HCT116 (cell line): ENCODE measurements at regions not wholly inside any gene's neighbourhood (a gene's known extent, or its start where the extent isn't known, plus 50 kb on each side); places are given as distances from the start of the nearest gene placed in this dataset.

Experiments
- ATAC-seq: fragments of 200-7000 bp; cut with Tn5 transposase; 2 replicates; pipeline ENCODE4 v1.9.1; 2020; ENCODE audit warnings: mild to moderate bottlenecking, moderate library complexity
- BruUV-seq: library from RNA; stranded (reverse); fragments of 400-500 nt; replicated peaks from 2 replicates; lab custom pipeline; 2021; lab: Mats Ljungman, UMichigan
- CTCF ChIA-PET: fragments of 300-600 bp; sonication (Branson Sonifier 250); formaldehyde crosslinking; loops from one replicate; lab custom pipeline; 2021; ENCODE audit warnings: antibody characterized with exemption; lab: Charles Lee
- POLR2A ChIA-PET: fragments of 300-600, 350-600 bp; sonication (Branson Sonifier 250); formaldehyde crosslinking; loops from one replicate; lab custom pipeline; 2021; ENCODE audit warnings: antibody characterized with exemption; lab: Charles Lee
- RAD21 ChIA-PET, 2 experiments: fragments of 300-600 bp; sonication (Branson Sonifier 250); formaldehyde crosslinking; loops; one replicate each; lab custom pipeline; 2023; ENCODE audit warnings: low total read pairs in 2 of 2; ENCODE audit not compliant: uncharacterized antibody in 2 of 2, unreplicated experiment in 2 of 2, low non-redundant PET in 1 of 2; lab: Charles Lee
- DNase-seq: peaks from one replicate; pipeline ENCODE4 v3.0.0-alpha.2; 2010; ENCODE audit warnings: low read depth, low spot score
- H2AFZ ChIP-seq: fragments of 200-600 bp; shearing (Covaris generic), sonication (generic); 2 replicates; pipeline ENCODE4 v1.6.1; 2017; ENCODE audit warnings: low read depth, mixed run types, mixed read lengths, antibody characterized with exemption, low read length; ENCODE audit not compliant: poor library complexity, severe bottlenecking
- H3K27ac ChIP-seq: 2 replicates; pipeline ENCODE4 v1.5.1; 2012; ENCODE audit warnings: low read depth, low read length
- H3K27me3 ChIP-seq: fragments of 200-600 bp; sonication (generic); 2 replicates; pipeline ENCODE4 v1.6.1; 2016; ENCODE audit warnings: mixed run types, low read length, mixed read lengths; ENCODE audit not compliant: insufficient read depth
- H3K36me3 ChIP-seq, 2 experiments: fragments of 200-500 bp in 1 of 2; fragments of 200-600 bp in 1 of 2; sonication (Bioruptor generic) in 1 of 2; sonication (generic) in 1 of 2; 2 replicates each; pipeline versions ENCODE4 v1.5.1 to v1.6.1; 2014 to 2016; ENCODE audit warnings: low read length in 2 of 2, inconsistent platforms in 1 of 2, mixed read lengths in 1 of 2, mixed run types in 1 of 2; ENCODE audit not compliant: insufficient read depth in 2 of 2, control insufficient read depth in 1 of 2
- H3K4me1 ChIP-seq, 2 experiments: fragments of 200-600 bp in 1 of 2; sonication (generic) in 1 of 2; 2 replicates each; pipeline versions ENCODE4 v1.5.1 to v1.6.1; 2012 to 2017; ENCODE audit warnings: low read length in 2 of 2, inconsistent platforms in 1 of 2, mild to moderate bottlenecking in 1 of 2, mixed read lengths in 1 of 2, mixed run types in 1 of 2, moderate library complexity in 1 of 2; ENCODE audit not compliant: insufficient read depth in 2 of 2, control insufficient read depth in 1 of 2
- H3K4me2 ChIP-seq: fragments of 200-600 bp; sonication (generic); 2 replicates; pipeline ENCODE4 v1.6.1; 2017; ENCODE audit warnings: mixed run types, low read length, mixed read lengths
- H3K4me3 ChIP-seq, 2 experiments: fragments of 200-600 bp in 1 of 2; sonication (generic) in 1 of 2; replicated peaks in 1 of 2; 2 replicates each; pipeline ENCODE4 v1.5.1; 2011 to 2016; ENCODE audit warnings: low read length in 2 of 2, control low read depth in 1 of 2, low read depth in 1 of 2, mild to moderate bottlenecking in 1 of 2, mixed read lengths in 1 of 2, mixed run types in 1 of 2
- H3K79me2 ChIP-seq: fragments of 200-600 bp; sonication (generic); 2 replicates; pipeline ENCODE4 v1.6.1; 2017; ENCODE audit warnings: mild to moderate bottlenecking, mixed run types, low read length, moderate library complexity, mixed read lengths; ENCODE audit not compliant: insufficient read depth
- H3K9ac ChIP-seq: fragments of 200-600 bp; sonication (generic); 2 replicates; pipeline ENCODE4 v1.6.1; 2016; ENCODE audit warnings: low read length, mixed read lengths
- H3K9me2 ChIP-seq: fragments of 200-600 bp; sonication (generic), shearing (Covaris generic); 2 replicates; pipeline ENCODE4 v1.6.1; 2017; ENCODE audit warnings: mixed run types, mild to moderate bottlenecking, moderate library complexity; ENCODE audit not compliant: insufficient read depth
- H3K9me3 ChIP-seq, 2 experiments: fragments of 200-500 bp in 1 of 2; fragments of 200-600 bp in 1 of 2; sonication (Bioruptor generic) in 1 of 2; sonication (generic) in 1 of 2; 2 replicates each; pipeline ENCODE4 v1.6.1; 2014 to 2017; ENCODE audit warnings: low read length in 2 of 2, mixed read lengths in 2 of 2, inconsistent platforms in 1 of 2, low read depth in 1 of 2, mild to moderate bottlenecking in 1 of 2, mixed run types in 1 of 2, moderate library complexity in 1 of 2; ENCODE audit not compliant: control insufficient read depth in 1 of 2, insufficient read depth in 1 of 2
- H4K20me1 ChIP-seq: fragments of 200-600 bp; sonication (generic), shearing (Covaris generic); 2 replicates; pipeline ENCODE4 v1.6.1; 2017; ENCODE audit warnings: mixed run types, mild to moderate bottlenecking, moderate library complexity; ENCODE audit not compliant: insufficient read depth
- ATF3 ChIP-seq: IDR thresholded peaks from 2 replicates; pipeline ENCODE4 v1.6.1; 2012
- CBX3 ChIP-seq: IDR thresholded peaks from 2 replicates; pipeline ENCODE4 v1.6.1; 2012; ENCODE audit warnings: low read depth
- CTCF ChIP-seq, 3 experiments: fragments of 200-600 bp in 1 of 3; sonication (generic) in 1 of 3; IDR thresholded peaks in 2 of 3; conservative IDR thresholded peaks in 1 of 3; 2 replicates each; pipeline ENCODE4 v1.5.1; 2012 to 2017; ENCODE audit warnings: low read depth in 2 of 3, low read length in 2 of 3, antibody characterized with exemption in 1 of 3, borderline replicate concordance in 1 of 3, control low read depth in 1 of 3, mild to moderate bottlenecking in 1 of 3, mixed read lengths in 1 of 3, mixed run types in 1 of 3, moderate library complexity in 1 of 3; ENCODE audit not compliant: insufficient read depth in 1 of 3
- ELF1 ChIP-seq: IDR thresholded peaks from 2 replicates; pipeline ENCODE4 v1.6.1; 2012; ENCODE audit warnings: low read depth, borderline replicate concordance
- EZH2 ChIP-seq: fragments of 200-600 bp; sonication (generic); IDR thresholded peaks from 2 replicates; pipeline ENCODE4 v1.6.1; 2017; ENCODE audit warnings: antibody characterized with exemption, mixed run types
- EZH2phosphoT487 ChIP-seq: fragments of 200-600 bp; IDR thresholded peaks from 2 replicates; pipeline ENCODE4 v1.6.1; 2018; ENCODE audit warnings: antibody characterized with exemption, borderline replicate concordance
- FOSL1 ChIP-seq: IDR thresholded peaks from 2 replicates; pipeline ENCODE4 v1.6.1; 2012; ENCODE audit warnings: low read depth
- JUND ChIP-seq: IDR thresholded peaks from 2 replicates; pipeline ENCODE4 v1.6.1; 2012
- MAX ChIP-seq: IDR thresholded peaks from 2 replicates; pipeline ENCODE4 v1.6.1; 2012
- POLR2A ChIP-seq: IDR thresholded peaks from 2 replicates; pipeline ENCODE4 v1.7.0; 2011; ENCODE audit warnings: borderline replicate concordance; ENCODE audit not compliant: insufficient read depth, insufficient read length; ENCODE audit errors: extremely low read depth
- REST ChIP-seq: IDR thresholded peaks from 2 replicates; pipeline ENCODE4 v1.6.1; 2012; ENCODE audit warnings: low read depth
- SP1 ChIP-seq: IDR thresholded peaks from 2 replicates; pipeline ENCODE4 v1.6.1; 2012; ENCODE audit warnings: low read depth
- SRF ChIP-seq: IDR thresholded peaks from 2 replicates; pipeline ENCODE4 v1.6.1; 2012; ENCODE audit warnings: low read depth
- ZFX ChIP-seq: fragments of 450-650 bp; IDR thresholded peaks from 2 replicates; pipeline ENCODE4 v1.6.1; 2017
- ZNF274 ChIP-seq: fragments of 200-500 bp; sonication (Bioruptor generic); IDR thresholded peaks from 2 replicates; pipeline ENCODE4 v1.6.1; 2014; ENCODE audit warnings: mild to moderate bottlenecking, low read depth, low read length, inconsistent platforms
- intact Hi-C: fragments of 100-400 bp; cut with micrococcal nuclease; formaldehyde crosslinking; loops from 2 replicates; pipeline ENCODE4 v1.10.0; 2022

- BruUV-seq: no TSS peak
- CTCF ChIA-PET: no interaction called here
- intact Hi-C loops: no loop called here
- no peak overlapping the region for H3K4me3 ChIP-seq
- no peaks in the 10 kb centered on the region for H3K27me3 ChIP-seq
- no peak overlapping the region for H3K9ac ChIP-seq
- no peak overlapping the region for H3K27ac ChIP-seq
- TF ChIP-seq EZH2phosphoT487: no peak
- no peak for TF ChIP-seq POLR2A
- TF ChIP-seq ZFX: no peak
- no peak for TF ChIP-seq ATF3
- TF ChIP-seq SP1: no peak
- TF ChIP-seq FOSL1: no peak
- TF ChIP-seq SRF: no peak
- no peak for TF ChIP-seq CBX3
- no peak for TF ChIP-seq JUND
- no peak for TF ChIP-seq EZH2
- TF ChIP-seq ZNF274: no peak
- no peak for TF ChIP-seq ELF1
- TF ChIP-seq CTCF (IDR thresholded peaks at IDR 0.05 in 2 of 3, conservative IDR thresholded peaks at IDR 0.05 in 1 of 3; ENCODE audit: borderline replicate concordance in 1 of 3, insufficient read depth in 1 of 3, low read depth in 2 of 3, low read length in 2 of 3): no peak
- TF ChIP-seq MAX: no peak
- TF ChIP-seq REST: no peak
- DNase-seq (no peak), ATAC-seq (no peak)
- H2AFZ ChIP-seq: no peak overlapping the region
- RAD21 ChIA-PET: no interaction called here
- no peaks in the 10 kb centered on the region for H3K79me2 ChIP-seq
- H3K9me2 ChIP-seq: no peaks in the 10 kb centered on the region
- POLR2A ChIA-PET: no interaction called here
- peaks cover 2 to 6% of the 10 kb centered on the region in 2 experiments; a peak in 2 of 4 replicates for H3K36me3 ChIP-seq
- H4K20me1 ChIP-seq: no peaks in the 10 kb centered on the region
- peaks cover 0 to 11% of the 10 kb centered on the region in 2 experiments; a peak in 2 of 4 replicates for H3K4me1 ChIP-seq
- H3K9me3 ChIP-seq: no peaks in the 10 kb centered on the region
- H3K4me2 ChIP-seq: no peak overlapping the region
Measured at GRCh38 chr19:5263615-5264014, 77.0 kb downstream of the PTPRS start.
